ENCODE measurements at regions not wholly inside any gene's neighbourhood (a gene's known extent, or its start where the extent isn't known, plus 50 kb on each side); places are given as distances from the start of the nearest gene placed in this dataset.
"Not testable (repeated sequence)": the region's sequence is repeated elsewhere in the genome, so short reads cannot be mapped to it uniquely, and the experiment has no call there.

DNA sequence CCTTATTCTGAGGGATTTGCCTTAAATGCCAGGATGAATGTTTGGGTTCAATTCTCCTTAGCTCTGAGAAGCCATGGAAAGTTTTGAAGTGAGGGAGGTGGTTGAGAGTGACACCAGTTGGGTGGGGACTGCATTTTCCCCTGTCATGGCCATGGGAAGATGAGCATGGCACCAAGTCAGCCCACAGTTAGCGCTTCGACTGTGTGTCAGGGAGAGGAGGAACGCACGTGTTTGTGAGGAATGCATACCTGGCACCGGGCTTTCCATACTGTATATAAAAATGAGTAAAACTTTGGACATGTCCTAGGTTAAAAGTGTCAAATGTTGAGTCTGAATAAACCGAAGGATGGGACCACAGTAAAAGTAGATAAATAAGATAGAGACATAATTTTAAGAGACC is 187.5 kb upstream of the KL start:
- Mint-ChIP-seq H3K4me1 (ENCODE audit: low read depth) (no peaks in the 10 kb centered on the region), H3K27me3 (no peaks in the 10 kb centered on the region), H3K36me3 (no peaks in the 10 kb centered on the region), H3K4me3 (no peak overlapping the region), H3K9me3 (peaks cover 8% of the 10 kb centered on the region), H3K27ac (no peak overlapping the region)
- CTCF ChIA-PET: no interaction called here
- no peak for DNase-seq
- intact Hi-C loops (cut with micrococcal nuclease): no loop called here
- POLR2A ChIA-PET: no interaction called here

DNA sequence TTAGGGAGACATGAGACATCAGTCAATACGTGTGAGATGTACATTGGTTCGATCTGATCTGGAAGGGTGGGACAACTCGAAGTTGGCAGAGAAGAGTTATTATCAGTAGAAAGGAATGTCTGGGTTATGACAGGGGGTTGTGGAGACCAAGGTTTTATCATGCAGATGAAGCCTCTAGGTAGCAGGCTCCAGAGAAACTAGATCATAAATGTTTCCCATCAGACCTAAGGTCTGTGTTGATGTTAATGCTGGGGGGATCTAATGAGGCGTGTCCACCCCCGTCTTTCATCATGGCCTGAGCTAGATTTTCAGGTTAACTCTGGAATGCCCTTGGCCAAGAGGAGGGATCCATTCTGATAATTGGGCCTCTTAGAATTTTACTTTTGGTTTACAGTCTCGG is 187.0 kb upstream of the KL start:
- no peaks in the 10 kb centered on the region for H3K36me3 Mint-ChIP-seq
- H3K4me1 Mint-ChIP-seq (ENCODE audit: low read depth): no peaks in the 10 kb centered on the region
- no peaks in the 10 kb centered on the region for H3K27me3 Mint-ChIP-seq
- ChIA-PET CTCF (no interaction called here), POLR2A (no interaction called here)
- peaks cover 12% of the 10 kb centered on the region for H3K9me3 Mint-ChIP-seq
- intact Hi-C loops (cut with micrococcal nuclease): no loop called here
- H3K27ac Mint-ChIP-seq: no peak overlapping the region
- no peak for DNase-seq
- no peak overlapping the region for H3K4me3 Mint-ChIP-seq

DNA sequence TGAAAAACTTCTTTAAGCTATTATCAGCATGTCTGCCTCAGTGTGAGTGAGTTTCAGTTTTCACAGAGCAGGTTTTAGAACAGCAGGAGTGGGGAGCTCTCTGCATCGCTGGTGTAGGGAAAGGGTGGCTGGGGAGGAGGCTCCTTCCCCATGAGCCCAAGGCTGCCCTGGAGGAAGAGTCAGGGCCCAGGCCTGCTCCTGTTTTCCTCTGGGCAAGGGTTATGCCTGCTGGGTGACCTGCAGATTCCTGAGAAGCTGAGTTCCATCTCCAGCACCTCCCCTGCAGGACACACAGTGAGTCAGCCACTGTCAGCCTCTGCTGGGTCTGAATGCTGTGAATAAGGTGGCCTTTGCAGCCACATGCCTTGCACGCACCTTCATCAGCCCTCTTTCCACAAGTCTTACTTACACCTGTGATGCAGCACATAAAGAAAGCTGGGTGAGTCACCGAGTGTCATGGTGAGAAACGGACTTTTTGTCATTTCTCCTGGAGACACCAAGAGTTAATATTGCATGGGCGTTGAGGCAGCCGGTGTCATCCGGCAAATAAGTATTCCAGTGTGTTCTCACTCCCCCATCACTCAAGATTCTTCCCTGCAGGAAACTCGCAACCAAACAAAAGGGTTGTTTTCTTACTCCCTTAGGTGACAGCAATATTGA is 186.4 kb upstream of the KL start:
- no peaks in the 10 kb centered on the region for H3K27me3 Mint-ChIP-seq
- no peak overlapping the region for H3K27ac Mint-ChIP-seq
- peaks cover 16% of the 10 kb centered on the region for H3K9me3 Mint-ChIP-seq
- intact Hi-C loops (cut with micrococcal nuclease): no loop called here
- ChIA-PET POLR2A (no interaction called here), CTCF (no interaction called here)
- H3K4me3 Mint-ChIP-seq: no peak overlapping the region
- H3K4me1 Mint-ChIP-seq (ENCODE audit: low read depth): no peaks in the 10 kb centered on the region
- H3K36me3 Mint-ChIP-seq: no peaks in the 10 kb centered on the region
- peak; percentile 15 for DNase-seq

DNA sequence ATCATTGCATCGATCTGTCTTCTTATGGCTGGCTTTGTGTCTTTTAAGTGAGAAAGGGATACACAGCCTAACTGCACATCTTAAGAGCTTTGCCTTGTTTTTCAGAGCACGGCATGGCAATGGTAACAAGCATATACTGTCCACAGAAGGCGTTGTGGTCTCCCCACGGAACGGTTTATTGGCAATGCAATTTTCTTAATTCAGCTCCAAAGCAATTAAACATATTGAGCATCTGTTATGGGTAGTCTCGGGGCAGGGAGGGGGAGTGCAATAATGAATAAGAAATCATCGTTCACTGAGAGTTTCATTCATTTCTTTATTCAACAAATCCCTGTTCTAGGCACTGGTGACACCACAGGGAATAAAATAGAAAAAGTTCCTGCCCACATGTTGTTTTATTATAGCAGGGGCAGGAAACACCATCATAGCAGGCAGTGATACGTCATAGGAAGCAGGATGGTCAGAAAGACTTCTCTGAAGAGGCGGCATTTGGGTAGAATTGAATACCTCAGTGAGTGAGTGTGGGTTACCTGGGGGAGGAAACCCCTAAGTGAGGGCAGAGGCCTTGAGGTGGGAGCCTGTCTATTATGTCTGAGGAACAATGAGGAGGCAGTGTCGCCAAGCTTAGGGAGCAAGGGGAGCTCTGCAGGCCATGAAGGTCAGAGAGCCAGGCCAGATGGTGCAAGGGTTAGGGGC is 185.7 kb upstream of the KL start:
- H3K27ac Mint-ChIP-seq: no peak overlapping the region
- no peaks in the 10 kb centered on the region for H3K4me1 Mint-ChIP-seq (ENCODE audit: low read depth)
- DNase-seq: no peak
- peaks cover 16% of the 10 kb centered on the region for H3K9me3 Mint-ChIP-seq
- ChIA-PET CTCF (no interaction called here), POLR2A (no interaction called here)
- intact Hi-C loops (cut with micrococcal nuclease): no loop called here
- H3K27me3 Mint-ChIP-seq: no peaks in the 10 kb centered on the region
- H3K36me3 Mint-ChIP-seq: no peaks in the 10 kb centered on the region
- no peak overlapping the region for H3K4me3 Mint-ChIP-seq

DNA sequence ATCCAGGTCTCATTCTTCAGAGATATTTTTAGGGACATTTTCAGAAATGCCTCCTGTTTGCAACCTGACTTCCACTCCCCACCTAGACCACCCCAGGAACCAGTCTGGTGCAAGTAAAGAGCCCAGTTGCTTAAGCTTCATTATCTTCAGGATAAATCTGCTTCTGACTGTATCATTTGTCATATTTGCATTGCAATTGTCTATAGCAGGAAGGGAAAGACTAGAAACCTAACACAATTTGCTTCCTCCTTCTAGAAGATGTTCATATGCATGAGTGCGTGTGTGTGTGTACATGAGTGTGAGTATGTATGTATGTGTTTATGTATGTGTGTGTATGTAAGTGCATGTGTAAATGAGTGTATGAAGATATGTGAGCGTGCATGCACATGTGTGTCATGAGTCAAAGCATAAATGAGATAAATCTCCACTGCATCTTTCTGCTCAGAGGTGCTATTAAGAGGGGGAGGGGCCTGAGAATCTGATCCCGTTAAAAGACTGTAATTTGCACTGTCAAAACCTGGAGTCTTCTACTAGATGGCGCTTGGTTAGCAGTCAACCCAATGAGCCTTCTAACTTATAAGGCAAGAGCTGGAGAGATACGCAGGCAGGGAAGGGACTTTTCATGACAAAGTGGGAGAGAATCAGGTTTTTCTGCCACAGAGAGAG is 178.8 kb upstream of the KL start:
- peaks cover 20% of the 10 kb centered on the region for H3K9me3 Mint-ChIP-seq
- no peak overlapping the region for H3K4me3 Mint-ChIP-seq
- intact Hi-C loops (cut with micrococcal nuclease): no loop called here
- CTCF ChIA-PET: no interaction called here
- H3K4me1 Mint-ChIP-seq (ENCODE audit: low read depth): no peaks in the 10 kb centered on the region
- peaks cover 2% of the 10 kb centered on the region for H3K27me3 Mint-ChIP-seq
- POLR2A ChIA-PET: no interaction called here
- DNase-seq: no peak
- H3K36me3 Mint-ChIP-seq: no peaks in the 10 kb centered on the region
- H3K27ac Mint-ChIP-seq: no peak overlapping the region

DNA sequence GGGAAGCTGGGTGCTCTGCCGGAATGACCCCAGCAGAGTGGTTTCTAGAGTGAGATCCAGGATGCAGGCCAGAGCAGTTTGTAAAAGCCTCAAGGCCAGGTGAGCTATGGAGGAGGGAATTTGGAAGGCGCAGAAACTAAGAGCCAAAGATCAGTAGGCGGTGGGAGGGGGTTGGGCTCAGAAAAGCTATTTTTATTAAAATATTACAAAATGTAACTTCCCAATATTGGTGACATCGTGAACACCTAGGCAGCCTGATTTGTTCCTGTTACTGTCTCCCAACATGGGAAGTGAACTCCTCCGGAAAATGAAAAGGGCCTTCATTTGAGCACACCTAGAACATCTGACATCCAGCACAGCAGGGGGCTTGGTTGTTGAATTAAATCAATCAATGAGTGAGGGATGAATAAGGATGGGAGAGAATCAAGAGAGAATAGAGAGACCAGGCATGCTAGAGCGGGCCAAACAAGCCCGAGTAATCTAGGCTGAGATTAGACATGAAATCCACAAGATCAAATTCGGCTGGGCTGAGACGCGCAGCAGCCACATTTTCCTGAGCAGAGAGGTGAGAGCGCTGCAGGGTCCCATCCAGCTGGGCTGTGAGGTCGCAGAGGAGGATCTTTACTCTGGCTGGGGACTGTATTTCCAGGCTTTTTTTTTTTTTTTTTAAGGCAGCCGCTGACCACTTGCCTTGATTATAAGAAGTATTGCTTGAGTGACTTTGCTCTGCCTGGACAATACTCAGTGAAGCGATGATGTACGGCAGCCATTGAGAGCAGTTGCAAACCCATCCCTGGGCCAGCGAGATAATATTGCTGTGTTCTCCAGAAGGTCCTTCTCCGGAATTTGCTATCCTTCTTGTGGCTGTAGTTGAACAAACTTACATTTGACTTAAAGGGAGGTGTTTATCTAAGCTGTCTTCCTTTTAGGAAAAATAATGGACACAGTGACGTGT is 178.0 kb upstream of the KL start:
- CTCF ChIA-PET: no interaction called here
- POLR2A ChIA-PET: no interaction called here
- peaks cover 16% of the 10 kb centered on the region for H3K9me3 Mint-ChIP-seq
- H3K4me1 Mint-ChIP-seq (ENCODE audit: low read depth): no peaks in the 10 kb centered on the region
- intact Hi-C loops (cut with micrococcal nuclease): no loop called here
- no peak for DNase-seq
- no peak overlapping the region for H3K4me3 Mint-ChIP-seq
- no peak overlapping the region for H3K27ac Mint-ChIP-seq
- no peaks in the 10 kb centered on the region for H3K36me3 Mint-ChIP-seq
- H3K27me3 Mint-ChIP-seq: peaks cover 2% of the 10 kb centered on the region

DNA sequence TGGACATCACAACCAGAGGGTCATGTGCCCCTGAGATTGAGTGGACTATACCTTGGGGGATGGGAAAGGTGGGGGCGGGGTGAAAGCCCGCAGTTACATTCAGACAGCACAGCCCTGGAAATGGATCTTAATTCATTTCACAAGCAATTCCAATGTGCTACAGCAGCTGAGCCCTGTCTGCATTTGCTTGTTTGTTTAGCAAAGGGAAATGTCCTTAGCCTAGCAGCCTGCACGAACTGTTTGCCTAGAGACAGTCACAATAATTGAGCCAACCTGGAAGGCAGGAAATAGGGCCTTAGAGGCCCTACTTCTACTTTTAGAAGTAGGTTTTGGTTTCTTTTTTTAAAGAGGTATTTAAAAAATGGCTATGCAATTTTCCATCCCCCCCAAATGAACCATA is 177.3 kb upstream of the KL start:
- DNase-seq: no peak
- intact Hi-C loops (cut with micrococcal nuclease): no loop called here
- H3K36me3 Mint-ChIP-seq: no peaks in the 10 kb centered on the region
- H3K9me3 Mint-ChIP-seq: peaks cover 10% of the 10 kb centered on the region
- peaks cover 2% of the 10 kb centered on the region for H3K27me3 Mint-ChIP-seq
- CTCF ChIA-PET: no interaction called here
- POLR2A ChIA-PET: no interaction called here
- no peak overlapping the region for H3K27ac Mint-ChIP-seq
- H3K4me1 Mint-ChIP-seq (ENCODE audit: low read depth): no peaks in the 10 kb centered on the region
- H3K4me3 Mint-ChIP-seq: no peak overlapping the region

DNA sequence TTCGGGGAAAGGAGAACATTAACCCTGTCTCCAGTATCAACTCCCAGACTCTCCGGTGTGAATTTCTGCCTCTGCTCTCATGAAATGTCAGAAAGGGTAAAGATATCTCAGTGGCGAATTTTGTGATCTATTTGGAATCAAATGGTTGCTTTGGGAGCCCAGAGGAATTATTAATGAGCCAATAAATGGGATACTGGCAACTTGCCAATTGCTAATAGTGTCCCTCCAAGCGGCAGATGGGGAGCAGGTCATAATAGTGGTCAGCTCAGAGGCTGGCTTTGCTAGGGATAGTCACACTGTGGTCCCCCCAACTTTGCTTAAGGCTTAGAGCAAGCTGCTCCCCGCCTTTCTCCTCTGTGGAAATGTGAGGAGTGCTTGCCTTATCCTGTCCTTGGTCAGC is 176.1 kb upstream of the KL start:
- Mint-ChIP-seq H3K4me1 (ENCODE audit: low read depth) (no peaks in the 10 kb centered on the region), H3K36me3 (no peaks in the 10 kb centered on the region), H3K9me3 (peaks cover 4% of the 10 kb centered on the region), H3K27me3 (peaks cover 2% of the 10 kb centered on the region), H3K4me3 (no peak overlapping the region), H3K27ac (no peak overlapping the region)
- POLR2A ChIA-PET: no interaction called here
- DNase-seq: no peak
- CTCF ChIA-PET: no interaction called here
- intact Hi-C loops (cut with micrococcal nuclease): loop anchor here (10.0 kb wide), 1 partner anchor 175 kb away; the partner anchor contains the start of gene KL

DNA sequence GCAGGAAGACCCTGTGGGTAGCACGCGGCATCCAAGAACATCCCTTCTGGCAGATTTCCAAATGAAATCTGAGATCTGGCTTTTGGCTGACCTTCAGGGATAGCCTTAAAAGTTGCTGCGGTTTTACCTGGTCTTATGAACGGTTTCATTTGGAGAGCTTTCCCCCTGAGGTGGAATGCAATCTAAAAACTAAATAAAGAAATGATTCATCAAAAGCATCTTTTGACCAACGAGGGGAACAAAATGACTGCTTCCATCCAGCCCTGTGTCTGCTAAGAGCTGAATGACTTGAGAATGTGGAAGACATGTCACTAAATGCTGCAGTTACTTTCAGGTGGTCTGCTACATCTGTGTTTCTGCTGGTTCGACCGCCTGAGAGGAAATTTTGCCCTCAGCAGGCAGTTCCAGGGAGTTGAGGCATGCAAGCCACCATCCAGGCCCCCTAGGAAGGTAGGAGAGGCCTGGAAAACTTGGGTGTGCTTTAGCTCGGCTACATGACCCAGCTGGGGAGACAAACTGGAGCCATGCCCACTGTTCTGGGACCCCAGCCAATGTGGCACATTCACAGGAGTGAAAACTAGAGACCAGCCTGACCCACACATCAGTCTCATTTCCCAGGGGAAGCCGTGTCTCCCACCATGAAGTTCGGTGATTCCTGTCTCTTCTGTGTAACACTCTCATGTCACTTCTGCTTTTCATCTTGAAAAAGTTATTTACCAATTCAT is 175.1 kb upstream of the KL start:
- POLR2A ChIA-PET: no interaction called here
- H3K36me3 Mint-ChIP-seq: no peaks in the 10 kb centered on the region
- no peak overlapping the region for H3K4me3 Mint-ChIP-seq
- peaks cover 5% of the 10 kb centered on the region for H3K27me3 Mint-ChIP-seq
- no peaks in the 10 kb centered on the region for H3K4me1 Mint-ChIP-seq (ENCODE audit: low read depth)
- peak; percentile 31 for DNase-seq
- intact Hi-C loops (cut with micrococcal nuclease): loop anchor here (1.0 to 10.0 kb wide), 2 partner anchors 64 to 174 kb away; partner anchors contain the start of gene KL
- no peaks in the 10 kb centered on the region for H3K9me3 Mint-ChIP-seq
- H3K27ac Mint-ChIP-seq: no peak overlapping the region
- CTCF ChIA-PET: no interaction called here

DNA sequence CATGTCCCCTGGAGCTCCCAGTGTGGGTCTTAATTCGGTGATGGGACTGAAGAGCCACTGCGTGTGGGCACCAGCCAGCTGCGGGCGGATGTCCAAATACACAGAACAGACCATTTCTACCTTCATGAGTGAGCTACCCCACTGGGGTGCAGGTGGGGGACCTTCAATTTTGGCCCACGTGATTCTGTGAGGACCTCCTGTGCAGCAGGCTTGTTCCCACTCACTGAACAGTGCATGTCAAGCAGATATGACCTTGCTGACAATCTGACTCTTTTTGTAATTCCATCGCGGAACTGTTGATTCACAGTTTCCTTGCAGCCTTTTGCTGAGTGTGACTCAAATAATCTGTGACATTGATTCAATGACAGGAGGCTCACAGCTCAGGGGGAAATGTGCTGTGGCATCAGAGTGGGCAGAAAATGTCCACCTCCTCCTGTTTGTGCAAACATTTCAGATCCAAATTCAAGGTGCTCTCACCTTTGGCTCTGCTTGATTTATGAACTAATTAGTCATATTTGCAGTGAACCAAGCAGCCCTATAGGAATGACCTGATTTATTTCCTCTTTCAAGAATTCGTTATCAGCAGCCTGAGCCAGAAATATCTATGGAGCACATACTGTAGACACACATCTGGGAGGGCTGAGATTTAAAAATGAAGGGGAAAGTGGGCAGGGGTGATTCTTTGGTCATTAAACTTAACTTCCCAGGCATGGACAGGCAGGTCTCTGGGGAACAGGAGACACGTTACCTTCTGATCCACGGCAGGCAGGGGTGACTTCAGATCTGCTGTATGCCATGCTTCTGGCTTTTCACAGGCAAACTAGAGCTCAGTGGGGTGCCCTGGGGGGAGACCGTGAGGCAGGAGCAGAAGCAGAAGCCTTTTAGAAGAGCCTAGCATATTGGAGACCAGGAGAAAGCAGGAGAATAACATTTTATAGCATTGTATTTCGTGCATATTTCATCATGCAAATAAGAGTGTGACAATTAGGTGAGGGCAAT is 170.0 kb upstream of the KL start:
- CTCF ChIA-PET: no interaction called here
- Mint-ChIP-seq H3K27me3 (peaks cover 13% of the 10 kb centered on the region), H3K27ac (no peak overlapping the region), H3K4me1 (ENCODE audit: low read depth) (no peaks in the 10 kb centered on the region), H3K9me3 (no peaks in the 10 kb centered on the region), H3K36me3 (no peaks in the 10 kb centered on the region), H3K4me3 (no peak overlapping the region)
- POLR2A ChIA-PET: no interaction called here
- DNase-seq: peak; percentile 23
- intact Hi-C loops (cut with micrococcal nuclease): loop anchor here (10.0 kb wide), 1 partner anchor 169 kb away; the partner anchor contains the start of gene KL

DNA sequence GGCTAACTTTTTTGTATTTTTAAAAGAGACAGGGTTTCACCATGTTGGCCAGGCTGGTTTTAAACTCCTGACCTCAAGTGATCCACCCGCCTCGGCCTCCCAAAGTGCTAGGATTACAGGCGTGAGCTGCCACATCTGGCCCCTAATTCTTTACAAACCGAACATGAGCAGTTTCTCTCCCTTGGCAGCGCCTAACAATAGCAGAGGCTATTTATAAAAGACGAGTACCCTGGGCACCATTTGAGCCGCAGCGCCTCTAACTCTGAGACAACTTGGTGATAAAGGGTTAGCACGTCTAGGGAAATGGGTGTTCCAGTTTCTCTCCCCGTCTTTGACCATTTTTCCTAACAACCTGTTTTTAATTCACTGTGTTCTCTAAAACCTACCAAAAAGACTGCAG is 168.2 kb upstream of the KL start:
- DNase-seq; H3K4me3 Mint-ChIP-seq; CTCF ChIA-PET; H3K9me3 Mint-ChIP-seq; H3K36me3 Mint-ChIP-seq; H3K27ac Mint-ChIP-seq; POLR2A ChIA-PET; H3K4me1 Mint-ChIP-seq (ENCODE audit: low read depth): not testable (repeated sequence)
- peaks cover 14% of the 10 kb centered on the region for H3K27me3 Mint-ChIP-seq
- intact Hi-C loops (cut with micrococcal nuclease): loop anchor here (10.0 kb wide), 1 partner anchor 167 kb away; the partner anchor contains the start of gene KL

Data from activated CD4-positive, alpha-beta memory T cell treated with anti-CD3 and anti-CD28 coated beads for 36 hours (primary cell).